Gastrocnemius medialis (tissue), 4 donors: ENCODE measurements at regions not wholly inside any gene's neighbourhood (a gene's known extent, or its start where the extent isn't known, plus 50 kb on each side); places are given as distances from the start of the nearest gene placed in this dataset.
A peak's percentile ranks its signal among the peaks of the same experiment; 100 is the strongest.
"Not testable (repeated sequence)": the region's sequence is repeated elsewhere in the genome, so short reads cannot be mapped to it uniquely, and the experiment has no call there.

ENCODE experiments used
- ATAC-seq, 2 donors: fragments of 150-250 bp; one replicate each; pipeline ENCODE4 v1.9.1; 2016
- DNase-seq, 2 donors: peaks; one replicate each; pipeline ENCODE4 v3.0.0-alpha.2; 2019
- H3K27ac ChIP-seq, 4 donors: fragments of 200-600 bp; sonication (generic); 1 replicate in 1 of 4; 2 replicates in 3 of 4; pipeline ENCODE4 v1.5.1; 2016 to 2018; ENCODE audit warnings: mild to moderate bottlenecking in 2 of 4, moderate library complexity in 1 of 4
- H3K27me3 ChIP-seq, 3 donors: fragments of 200-600 bp; sonication (generic) in 2 of 3; 1 replicate in 1 of 3; 2 replicates in 2 of 3; pipeline versions ENCODE4 v1.5.1 to v1.6.0; 2016 to 2019; ENCODE audit warnings: mild to moderate bottlenecking in 1 of 3, moderate library complexity in 1 of 3
- H3K36me3 ChIP-seq, 2 donors: fragments of 200-600 bp; sonication (generic) in 1 of 2; one replicate each; pipeline ENCODE4 v1.5.1; 2017 to 2018
- H3K4me1 ChIP-seq, 2 donors: fragments of 200-600 bp; sonication (generic) in 1 of 2; one replicate each; pipeline ENCODE4 v1.5.1; 2016 to 2017; ENCODE audit warnings: mild to moderate bottlenecking in 2 of 2
- H3K4me3 ChIP-seq, 4 donors: fragments of 200-600 bp; sonication (generic) in 3 of 4; 1 replicate in 1 of 4; 2 replicates in 3 of 4; pipeline ENCODE4 v1.5.1; 2016 to 2019; ENCODE audit warnings: mild to moderate bottlenecking in 2 of 4
- H3K9me3 ChIP-seq, 3 donors: fragments of 200-600 bp; sonication (generic) in 2 of 3; 1 replicate in 1 of 3; 2 replicates in 2 of 3; pipeline ENCODE4 v1.5.1; 2016 to 2019
- in situ Hi-C, 4 donors: fragments of 200-750 bp; cut with MboI; loops; one replicate each; pipeline versions ENCODE4 v1.15.0 to v1.8.0; 2017; ENCODE audit warnings: low sequenced_read_pairs in 4 of 4
- intact Hi-C: fragments of 100-400 bp; cut with DNase I; formaldehyde crosslinking; loops from one replicate; pipeline ENCODE4 v1.15.1; 2023; ENCODE audit warnings: low total_unique reads

- H3K4me3 ChIP-seq, H3K36me3 ChIP-seq, H3K9me3 ChIP-seq, H3K27me3 ChIP-seq, DNase-seq, intact Hi-C loops, ATAC-seq, in situ Hi-C loops, H3K4me1 ChIP-seq, H3K27ac ChIP-seq: not testable (repeated sequence)
Measured at GRCh38 chr9:41741897-41742296, 387.3 kb downstream of the CNTNAP3B start.

GRCh38 chr9:41741173-41741572, 388.1 kb downstream of the CNTNAP3B start:
- intact Hi-C loops, H3K27ac ChIP-seq: not testable (repeated sequence)

GRCh38 chr9:41738681-41739080, 390.5 kb downstream of the CNTNAP3B start:
- H3K4me3 ChIP-seq, H3K36me3 ChIP-seq, H3K27me3 ChIP-seq, DNase-seq, H3K4me1 ChIP-seq, in situ Hi-C loops, H3K27ac ChIP-seq, ATAC-seq, H3K9me3 ChIP-seq, intact Hi-C loops: not testable (repeated sequence)

More at GRCh38 chr9:41741173-41741572, 388.1 kb downstream of the CNTNAP3B start:
- ATAC-seq, H3K4me1 ChIP-seq, DNase-seq, H3K4me3 ChIP-seq, H3K9me3 ChIP-seq, in situ Hi-C loops, H3K27me3 ChIP-seq, H3K36me3 ChIP-seq: not testable (repeated sequence)

DNA sequence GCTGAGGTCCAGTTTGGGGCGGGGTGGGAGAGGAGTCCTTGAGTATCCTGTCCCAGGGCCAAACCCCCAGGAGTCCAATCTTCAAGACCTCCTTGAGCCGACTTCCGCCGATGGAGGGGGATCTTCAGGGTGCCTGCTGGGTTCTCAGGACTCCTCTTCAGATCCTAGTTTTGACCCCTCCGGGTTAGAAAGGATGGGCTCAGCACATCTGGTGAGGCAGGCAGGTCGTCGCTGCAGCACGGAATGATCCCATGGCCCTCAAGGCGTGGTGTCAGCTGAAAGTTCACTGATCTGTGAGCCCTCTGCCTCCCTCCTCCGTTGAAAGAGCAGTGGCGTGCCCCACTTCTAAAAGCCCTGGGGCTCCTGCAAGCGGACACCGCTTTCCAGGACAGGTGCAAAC, 430.0 kb downstream of the CNTNAP3B start:
- H3K36me3 ChIP-seq, DNase-seq, H3K4me3 ChIP-seq, H3K27me3 ChIP-seq, ATAC-seq, H3K9me3 ChIP-seq, intact Hi-C loops, H3K4me1 ChIP-seq, in situ Hi-C loops, H3K27ac ChIP-seq: not testable (repeated sequence)

DNA sequence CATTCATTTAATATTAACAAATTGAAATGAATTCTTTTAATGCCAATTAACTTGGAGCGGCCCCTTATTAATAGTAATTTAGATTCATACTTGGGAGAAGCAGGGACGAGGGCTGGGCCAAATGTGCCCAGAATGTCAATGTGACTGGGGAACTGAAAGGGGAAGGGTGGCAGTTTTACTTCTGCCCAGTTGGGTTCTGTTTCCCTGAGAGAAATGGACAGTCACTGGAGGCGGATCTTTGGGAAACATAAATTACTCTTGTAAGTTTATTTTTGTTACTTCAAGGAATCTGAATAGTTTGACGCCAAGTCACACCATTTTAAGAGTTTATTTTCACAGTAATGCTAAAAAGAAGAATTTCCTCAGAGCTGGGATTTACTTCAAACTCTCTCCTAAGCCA, 432.1 kb downstream of the CNTNAP3B start:
- H3K9me3 ChIP-seq, H3K27me3 ChIP-seq, H3K4me1 ChIP-seq, in situ Hi-C loops, H3K4me3 ChIP-seq, intact Hi-C loops, ATAC-seq, H3K36me3 ChIP-seq, H3K27ac ChIP-seq, DNase-seq: not testable (repeated sequence)

DNA sequence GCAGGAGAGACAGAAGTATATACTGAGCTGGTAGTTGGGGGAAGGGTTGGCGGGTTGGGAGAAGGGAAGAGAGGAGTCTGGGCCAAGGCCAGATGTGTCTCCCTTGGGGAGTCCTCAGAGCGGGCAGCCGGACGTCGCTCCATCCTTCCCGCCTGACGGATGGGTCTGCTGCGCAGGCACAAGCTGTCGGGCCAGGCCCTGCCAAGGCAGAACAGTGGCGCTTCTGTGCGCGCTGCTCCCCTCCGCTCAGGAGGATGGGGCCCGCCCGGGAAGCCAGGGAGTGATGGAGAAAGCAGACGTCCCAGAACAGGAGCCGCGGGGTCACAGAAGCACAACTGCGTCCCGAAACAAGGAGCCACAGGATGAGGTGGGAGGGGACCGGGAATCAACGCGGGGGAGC, 449.9 kb downstream of the CNTNAP3B start:
- in situ Hi-C loops, ATAC-seq, H3K36me3 ChIP-seq: not testable (repeated sequence)

DNA sequence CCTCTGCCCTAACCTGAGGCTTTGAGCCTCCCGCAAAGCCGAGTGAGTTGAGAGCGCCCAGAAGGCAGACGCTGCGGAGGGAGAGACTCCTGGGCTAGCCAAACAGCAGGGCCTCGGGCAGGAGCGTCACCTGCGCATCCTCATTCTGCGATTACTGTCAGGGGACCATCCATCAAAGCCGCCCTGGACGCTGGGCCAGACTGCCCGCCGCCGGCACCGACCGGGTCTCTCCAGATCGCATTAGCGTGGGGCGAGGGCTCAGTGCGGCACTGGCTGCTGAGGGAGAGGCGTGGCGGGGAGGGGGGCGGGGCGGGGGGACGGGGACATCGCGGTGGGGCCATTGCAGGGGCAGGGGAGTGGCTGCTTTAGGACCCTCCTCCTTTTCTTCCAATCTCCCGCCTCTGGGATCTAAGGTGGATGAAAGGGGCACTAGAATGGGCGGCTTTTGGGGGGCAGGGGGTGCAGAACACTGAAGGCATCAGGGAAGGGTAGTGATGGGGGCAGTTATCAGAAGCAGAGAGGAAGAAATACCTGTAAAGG, 465.7 kb downstream of the CNTNAP3B start:
- ATAC-seq, DNase-seq, in situ Hi-C loops, intact Hi-C loops, H3K4me3 ChIP-seq, H3K36me3 ChIP-seq, H3K9me3 ChIP-seq, H3K27ac ChIP-seq, H3K4me1 ChIP-seq, H3K27me3 ChIP-seq: not testable (repeated sequence)

More for the DNA sequence above, 449.9 kb downstream of the CNTNAP3B start:
- H3K27me3 ChIP-seq, H3K27ac ChIP-seq, H3K9me3 ChIP-seq, H3K4me3 ChIP-seq, intact Hi-C loops, DNase-seq, H3K4me1 ChIP-seq: not testable (repeated sequence)

DNA sequence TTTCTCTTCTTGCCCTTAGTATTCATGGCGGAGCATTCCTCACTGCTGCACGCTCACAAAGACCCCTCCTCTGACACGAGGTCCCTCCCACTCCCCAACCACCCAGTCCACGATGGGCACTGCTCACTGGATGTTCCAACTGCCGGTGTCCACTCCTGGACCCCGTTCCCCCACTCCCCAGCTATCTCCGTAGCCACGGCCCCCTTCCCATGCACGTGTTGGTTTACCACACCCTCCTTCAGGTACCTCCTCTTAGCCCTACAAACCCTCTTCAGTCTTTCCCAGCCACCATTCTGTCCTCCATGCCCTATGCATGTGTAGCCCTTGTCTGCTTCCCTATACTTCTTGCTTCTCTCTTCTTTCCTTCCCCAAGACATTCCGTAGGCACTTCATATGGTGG, 469.6 kb upstream of the ZNG1F start:
- H3K4me1 ChIP-seq, H3K4me3 ChIP-seq, H3K27ac ChIP-seq, DNase-seq, ATAC-seq, H3K27me3 ChIP-seq, H3K9me3 ChIP-seq, intact Hi-C loops, H3K36me3 ChIP-seq, in situ Hi-C loops: not testable (repeated sequence)

DNA sequence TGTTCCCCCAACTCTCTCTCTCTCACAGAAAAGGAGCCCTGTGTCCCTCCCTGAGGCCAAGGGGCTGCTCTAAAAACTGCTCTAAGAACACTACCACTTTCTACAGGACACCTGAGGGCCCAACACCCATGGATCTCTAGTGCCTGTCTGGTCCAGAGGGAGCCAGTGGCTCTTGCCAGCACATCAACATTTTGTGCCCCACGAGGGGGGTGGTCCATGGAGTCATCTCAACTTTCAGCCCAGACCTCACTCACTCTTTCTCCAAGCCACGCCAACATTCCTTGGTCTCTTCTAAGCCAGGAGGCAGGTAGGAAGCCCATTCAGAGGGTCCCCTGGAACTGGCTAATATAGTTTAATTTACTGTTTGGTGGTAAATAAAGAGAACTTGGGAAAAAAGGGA, 469.0 kb upstream of the ZNG1F start:
- H3K4me1 ChIP-seq, H3K36me3 ChIP-seq, H3K9me3 ChIP-seq, H3K27ac ChIP-seq, H3K27me3 ChIP-seq, intact Hi-C loops, H3K4me3 ChIP-seq, in situ Hi-C loops, ATAC-seq, DNase-seq: not testable (repeated sequence)

- H3K4me3 ChIP-seq, H3K36me3 ChIP-seq, ATAC-seq, H3K27me3 ChIP-seq, H3K9me3 ChIP-seq, H3K4me1 ChIP-seq, DNase-seq, in situ Hi-C loops, intact Hi-C loops, H3K27ac ChIP-seq: not testable (repeated sequence)
Measured at GRCh38 chr9:41657141-41657540, 468.0 kb upstream of the ZNG1F start.

DNA sequence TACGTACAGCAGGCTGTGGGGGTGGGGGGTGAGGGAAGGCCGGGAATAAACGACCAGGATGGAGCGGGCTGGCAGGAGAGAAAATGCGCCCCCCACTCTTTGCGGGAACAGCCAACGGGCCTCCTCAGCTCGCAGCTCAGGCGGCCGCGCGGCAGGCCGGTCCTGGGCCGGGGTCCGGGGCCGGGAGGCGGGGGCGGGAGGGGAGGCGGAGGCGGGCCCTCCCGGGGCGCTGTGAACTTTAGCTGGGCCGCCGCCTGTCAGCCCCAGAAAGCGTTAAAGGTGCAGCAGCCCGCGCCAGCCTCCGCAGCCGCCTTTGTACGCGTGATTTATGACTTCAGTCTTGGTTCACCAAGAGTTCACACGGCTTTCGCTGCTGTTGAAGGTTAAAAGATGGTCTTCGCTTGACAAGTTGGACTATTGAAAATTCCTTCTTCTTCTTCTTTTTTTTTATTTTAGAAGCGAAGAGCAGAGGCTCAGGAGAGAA, 466.0 kb upstream of the ZNG1F start:
- H3K4me1 ChIP-seq, DNase-seq, in situ Hi-C loops, intact Hi-C loops, H3K36me3 ChIP-seq, H3K27ac ChIP-seq, H3K27me3 ChIP-seq, ATAC-seq, H3K9me3 ChIP-seq: not testable (repeated sequence)
- peak overlapping the region in 1 of 4 donors; percentile 9 for H3K4me3 ChIP-seq

DNA sequence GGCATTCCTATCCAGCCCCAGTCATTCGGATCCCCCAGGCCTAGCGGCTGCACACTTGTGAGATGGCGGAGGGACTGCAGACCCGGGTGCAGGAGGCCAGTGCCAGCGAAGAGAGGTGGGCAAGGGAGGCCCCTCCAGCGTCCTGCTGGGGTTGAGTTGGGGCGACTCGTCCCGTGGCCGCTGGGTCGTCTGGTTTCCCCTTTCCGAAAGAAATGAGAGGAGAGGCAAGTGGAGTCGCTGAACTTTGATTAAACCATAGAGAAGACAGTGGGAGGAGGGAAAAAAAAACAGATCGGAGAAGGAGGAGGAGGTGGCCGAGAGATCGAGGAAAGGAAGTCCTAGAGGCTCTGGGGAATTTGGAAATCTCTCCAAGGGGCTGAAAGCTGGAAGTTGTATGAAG, 465.2 kb upstream of the ZNG1F start:
- in situ Hi-C loops, result not testable (repeated sequence)

More for the DNA sequence above, 465.2 kb upstream of the ZNG1F start:
- H3K9me3 ChIP-seq, H3K27ac ChIP-seq, intact Hi-C loops, ATAC-seq, H3K4me1 ChIP-seq, H3K27me3 ChIP-seq, H3K36me3 ChIP-seq, H3K4me3 ChIP-seq, DNase-seq: not testable (repeated sequence)
